Activated T-helper 9 cell treated with anti-CD3 and anti-CD28 coated beads, Interleukin-2, amount 50 U/mL, for 16 hours (primary cell): ENCODE measurements at regions not wholly inside any gene's neighbourhood (a gene's known extent, or its start where the extent isn't known, plus 50 kb on each side); places are given as distances from the start of the nearest gene placed in this dataset.

Source experiments
- DNase-seq: peaks from one replicate; pipeline ENCODE4 v3.0.0-alpha.2; 2020; ENCODE audit warnings: low read depth

DNA sequence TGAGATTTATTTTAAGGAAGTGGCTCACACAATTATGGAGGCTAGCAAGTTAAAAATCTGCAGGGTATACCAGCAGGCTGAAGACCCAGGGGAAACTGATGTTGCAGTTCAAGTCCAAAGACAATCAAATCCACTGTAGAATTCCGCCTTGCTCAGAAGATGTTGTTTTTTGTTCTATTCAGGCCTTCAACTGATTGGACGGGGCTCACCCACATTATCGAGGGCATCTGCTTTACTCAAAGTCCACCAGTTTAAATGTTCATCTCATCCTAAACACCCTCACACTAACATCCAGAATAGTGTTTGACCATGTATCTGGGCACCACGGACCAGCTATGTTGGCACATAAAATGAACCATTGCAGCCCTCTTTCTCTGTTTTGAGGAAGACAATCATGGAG, 211.2 kb upstream of the GPR26 start:
- DNase-seq, result no peak

DNA sequence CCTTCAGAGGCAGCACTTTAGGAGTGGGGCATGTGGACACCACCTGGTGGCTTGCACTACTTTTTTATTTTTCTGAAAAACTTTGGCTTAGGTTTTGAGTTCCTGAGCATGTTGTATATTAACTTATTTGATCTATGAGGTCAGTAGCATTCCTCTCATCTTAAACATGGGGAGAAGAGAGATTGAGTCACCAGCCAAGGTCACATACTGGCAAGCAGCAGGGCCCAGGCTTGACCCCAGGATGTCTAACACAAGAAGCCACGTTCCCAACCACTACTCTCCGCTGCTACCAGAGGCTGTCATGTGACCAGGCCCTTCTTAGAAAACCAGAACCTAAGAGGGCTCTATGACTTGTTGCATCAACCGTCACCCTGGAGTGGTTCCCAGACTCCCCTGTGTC, 210.3 kb upstream of the GPR26 start:
- DNase-seq, result no peak

DNA sequence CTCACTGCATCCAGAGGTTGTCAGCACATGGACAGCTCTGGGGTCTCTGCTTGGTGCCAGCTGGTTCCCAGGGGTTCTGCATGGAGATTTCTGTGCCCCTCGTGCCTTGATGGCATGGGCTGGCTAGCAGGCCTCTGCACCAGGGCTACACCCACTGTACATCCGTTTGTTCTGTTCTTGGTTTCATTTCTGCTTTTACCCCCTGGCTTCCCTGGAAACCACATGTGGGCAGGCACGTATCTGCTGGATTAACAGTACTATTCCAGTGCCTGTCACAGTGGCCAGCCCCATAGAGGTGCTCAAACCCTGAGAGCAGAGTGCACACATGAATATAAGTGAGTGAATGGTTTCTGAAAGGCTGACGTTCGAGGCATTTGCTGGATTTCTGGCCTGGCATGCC, 207.2 kb upstream of the GPR26 start:
- no peak for DNase-seq

DNA sequence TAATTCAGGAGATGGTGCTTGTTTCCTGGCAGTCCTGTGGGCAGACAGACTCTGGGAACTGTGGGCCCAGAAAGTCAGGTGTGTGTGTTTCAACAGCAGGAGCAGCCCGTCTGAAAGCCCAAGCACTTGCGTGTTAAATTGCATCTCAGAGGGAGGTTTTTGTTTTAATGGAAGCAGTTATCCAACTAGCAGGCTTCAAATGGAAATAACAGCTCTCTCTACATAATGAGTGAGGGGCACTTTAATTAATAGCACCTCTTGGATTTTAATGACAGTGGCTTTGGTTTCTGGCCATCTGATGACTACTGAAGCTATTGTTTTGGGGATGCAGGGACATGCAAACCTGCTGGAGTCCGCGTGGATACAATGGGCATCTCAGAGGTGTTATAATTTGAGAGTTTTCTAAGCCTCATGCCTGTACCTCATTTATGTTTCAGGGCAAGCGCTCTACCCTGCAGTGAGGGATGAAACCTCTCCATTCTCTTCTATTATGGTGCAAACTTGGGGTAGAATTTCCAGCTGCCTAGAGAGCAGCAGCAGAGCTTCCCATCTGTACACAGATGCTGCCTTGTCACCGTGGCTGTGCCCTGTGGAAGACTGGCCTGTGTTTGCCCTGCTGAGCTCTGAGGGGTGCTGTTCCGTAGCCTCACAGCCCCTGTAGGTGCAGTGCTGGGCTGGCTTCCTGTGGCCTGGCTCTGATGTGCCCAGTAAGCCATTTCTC, 206.6 kb upstream of the GPR26 start:
- no peak for DNase-seq

DNA sequence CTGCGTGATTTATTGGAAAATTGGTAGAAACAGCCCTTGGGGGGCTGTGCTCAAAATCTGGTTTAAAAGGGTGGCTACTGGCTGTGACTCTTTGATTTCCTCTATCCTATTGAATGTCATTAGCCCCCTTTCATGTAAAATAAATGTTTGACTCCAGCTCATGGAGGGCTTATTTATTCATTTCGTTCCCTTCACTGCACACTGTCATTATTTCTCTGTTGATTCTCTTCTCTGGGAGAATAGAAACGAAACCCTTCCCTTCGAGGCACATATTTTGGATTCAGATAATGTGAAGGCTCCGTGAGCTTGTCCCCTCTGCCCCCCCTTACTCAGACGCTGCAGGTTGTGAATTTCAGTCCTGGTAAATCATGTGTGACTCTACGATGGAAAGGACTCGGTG, 203.9 kb upstream of the GPR26 start:
- no peak for DNase-seq

DNA sequence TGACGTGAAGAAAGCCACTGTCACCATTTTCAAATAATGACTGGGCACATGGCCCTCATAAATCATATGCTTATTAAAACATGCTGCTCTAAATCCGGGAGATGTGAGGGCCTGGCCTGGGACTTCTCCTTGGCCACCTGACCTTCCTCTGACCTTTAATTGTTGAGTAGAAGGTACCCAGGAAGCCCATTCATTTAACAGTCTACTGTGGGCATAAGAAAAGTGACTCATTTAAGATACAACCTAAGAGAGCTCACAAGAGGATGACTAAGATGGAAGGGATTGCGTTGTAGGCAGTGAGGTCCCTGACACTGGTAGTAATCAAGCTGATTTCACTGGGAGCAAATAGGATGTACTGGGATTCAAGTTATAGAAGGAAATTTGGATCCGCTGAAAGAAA, 203.4 kb upstream of the GPR26 start:
- DNase-seq, result no peak

DNA sequence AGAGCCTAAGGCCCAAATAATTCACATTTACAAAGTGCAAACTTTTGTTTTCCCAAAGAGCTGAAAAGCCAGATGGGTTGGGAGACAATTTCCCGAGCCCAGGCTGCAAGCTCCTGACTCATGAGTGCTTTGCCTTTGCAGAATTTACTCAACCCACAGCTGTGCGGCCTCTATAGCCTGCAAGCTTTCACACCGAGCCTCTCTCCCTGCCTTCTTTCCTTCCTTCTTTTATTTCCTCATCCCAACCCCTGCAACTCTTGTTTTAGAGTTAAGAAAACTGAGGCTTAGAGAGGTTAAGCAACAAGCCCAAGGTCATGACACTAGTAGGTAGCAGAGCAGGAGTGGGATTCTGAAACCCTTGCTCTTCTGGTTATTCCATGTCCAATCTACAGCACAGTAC, 203.0 kb upstream of the GPR26 start:
- DNase-seq, result no peak

DNA sequence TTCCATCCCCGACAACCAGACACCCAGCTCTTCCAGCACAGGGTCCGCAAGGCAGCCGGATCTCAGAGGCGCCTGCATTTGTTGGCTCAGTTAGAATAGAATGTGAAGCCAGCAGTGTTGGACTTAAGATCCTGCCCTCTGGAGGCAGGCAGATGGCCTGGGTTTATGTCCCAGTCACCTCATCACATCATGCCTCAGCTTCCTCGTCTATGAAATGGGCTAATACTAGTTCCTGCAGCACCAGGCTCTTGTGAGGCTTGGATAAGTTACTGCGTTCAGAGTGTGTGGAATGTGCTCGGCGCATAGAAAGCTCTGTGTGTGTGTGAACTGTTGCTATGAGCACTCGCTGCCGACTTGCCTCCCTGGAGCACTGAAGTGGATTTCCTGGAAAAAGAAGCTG, 202.5 kb upstream of the GPR26 start:
- no peak for DNase-seq

DNA sequence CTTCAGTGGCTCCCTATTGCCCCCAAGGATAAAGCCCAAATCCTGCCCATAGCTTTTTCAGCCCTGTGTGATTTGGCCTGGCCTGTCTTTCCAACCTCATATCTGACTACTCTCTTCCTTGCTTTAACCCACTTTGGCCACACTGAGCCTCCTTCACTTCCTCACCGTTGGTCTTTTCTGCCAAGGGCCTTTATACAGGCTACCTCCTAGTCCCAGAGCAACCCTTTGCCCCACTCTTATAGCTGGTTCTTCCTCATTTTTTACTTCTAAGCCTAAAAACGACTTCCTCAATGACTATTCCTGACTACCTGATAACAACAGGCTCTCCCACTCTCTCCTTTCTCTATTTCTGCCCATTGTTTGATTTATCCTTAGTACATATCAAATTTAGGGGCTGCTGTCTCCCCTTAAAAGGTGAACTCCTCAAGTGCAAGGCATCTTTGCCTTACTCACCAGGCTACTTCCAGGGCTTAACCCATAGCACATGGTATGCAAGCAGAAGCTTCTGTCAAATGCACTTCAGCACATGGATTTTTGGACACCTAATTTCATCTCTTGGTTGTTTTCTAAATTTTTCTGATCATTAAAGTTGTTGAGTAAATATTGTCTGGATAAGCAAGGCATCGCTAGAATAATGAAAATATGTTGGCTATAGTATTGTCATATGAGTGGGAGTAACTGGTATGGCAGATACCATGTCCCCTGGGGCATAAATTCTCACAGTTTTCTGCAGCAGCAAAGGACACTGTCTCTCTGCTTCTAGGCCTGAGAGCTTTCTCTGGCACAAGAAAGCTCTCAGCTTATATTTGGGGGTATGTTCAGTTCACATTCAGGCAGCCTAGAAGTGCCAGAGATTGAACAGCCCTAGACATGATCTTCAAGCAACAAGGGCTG, 201.5 kb upstream of the GPR26 start:
- no peak for DNase-seq

DNA sequence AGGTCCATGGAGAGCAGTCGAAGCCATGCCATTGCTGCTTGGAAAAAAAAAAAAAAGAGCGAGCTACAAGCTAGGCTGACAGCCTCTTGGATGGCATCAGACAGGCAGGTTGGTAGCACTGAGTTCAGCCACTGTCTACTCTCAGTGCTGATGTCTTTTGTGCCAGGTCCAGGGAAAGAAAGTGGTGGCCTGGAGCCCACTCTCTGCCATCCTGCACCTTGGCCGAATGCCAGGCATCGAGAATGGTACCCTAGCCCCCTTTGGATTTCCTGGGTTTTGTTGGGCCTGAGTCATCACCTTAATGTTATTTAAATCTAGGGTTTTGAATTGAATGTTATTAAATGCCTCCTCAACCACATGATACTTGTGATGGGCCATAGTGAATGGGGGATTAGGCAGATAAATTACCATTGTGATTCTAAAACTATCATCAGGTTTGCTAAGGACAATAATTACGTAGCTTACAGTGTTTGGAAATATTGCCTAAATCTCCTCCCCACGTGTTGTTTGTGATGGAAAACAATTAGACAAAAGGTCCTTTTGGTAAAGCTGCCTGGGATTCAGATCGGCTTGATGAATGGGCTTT, 195.7 kb upstream of the GPR26 start:
- DNase-seq, result no peak

DNA sequence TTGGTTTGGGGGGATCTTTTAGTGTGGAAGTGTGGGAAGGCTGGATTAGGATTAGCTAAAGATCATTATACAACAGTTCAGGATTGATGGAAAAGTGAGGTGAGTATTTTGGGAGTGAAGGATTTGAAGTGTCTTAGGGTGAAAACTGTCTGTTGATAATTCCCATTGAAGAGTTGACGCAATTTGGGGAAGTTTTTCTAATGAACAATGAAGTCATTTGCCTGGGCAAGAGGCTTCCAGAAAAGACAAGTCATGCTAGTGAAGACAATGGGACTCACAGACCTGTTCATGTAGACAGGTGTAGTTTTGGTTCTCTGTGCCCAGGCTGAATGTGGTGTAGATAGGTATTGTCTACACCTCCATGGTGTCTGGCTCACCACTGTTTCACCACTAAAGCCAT, 194.3 kb upstream of the GPR26 start:
- DNase-seq, result no peak

DNA sequence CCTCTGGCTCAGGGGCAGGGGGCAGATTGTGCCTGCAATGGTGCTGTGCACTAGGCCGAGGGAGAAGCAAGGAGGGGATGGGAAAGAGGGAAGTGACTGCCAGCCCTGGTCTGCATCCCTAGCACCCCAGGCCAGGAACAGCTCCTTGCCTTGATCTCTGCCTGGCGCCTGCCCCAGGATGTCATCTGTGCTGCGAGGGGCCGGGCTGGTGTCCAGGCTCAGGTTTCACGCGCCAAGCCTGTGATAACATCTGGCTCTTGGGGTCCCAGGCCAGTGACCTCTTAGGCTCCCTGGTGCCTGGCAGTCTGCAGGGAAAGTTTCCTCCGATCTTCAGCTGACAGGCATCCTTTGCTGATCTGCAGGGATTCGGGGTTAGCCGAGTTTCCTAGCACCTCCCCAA, 193.5 kb upstream of the GPR26 start:
- no peak for DNase-seq

DNA sequence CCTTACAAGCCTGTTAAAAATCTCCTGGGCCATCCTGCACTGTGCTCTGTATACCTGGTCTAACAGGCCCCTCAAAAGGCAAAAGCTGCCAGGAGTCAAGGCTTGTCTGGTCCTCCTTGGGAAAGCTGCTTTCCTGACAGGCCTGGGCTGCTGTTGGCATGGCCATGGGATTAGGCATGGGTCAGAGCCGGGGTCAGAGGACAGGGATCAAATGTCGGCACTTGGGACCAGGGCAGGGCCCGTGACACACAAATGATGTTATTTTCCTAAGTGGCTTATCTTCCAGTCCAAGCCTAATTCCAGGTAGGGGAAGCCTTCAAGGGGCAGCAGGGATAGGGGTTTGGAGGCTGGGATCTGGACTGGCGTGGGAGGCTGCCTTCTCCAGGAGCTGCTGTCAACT, 191.5 kb upstream of the GPR26 start:
- no peak for DNase-seq

DNA sequence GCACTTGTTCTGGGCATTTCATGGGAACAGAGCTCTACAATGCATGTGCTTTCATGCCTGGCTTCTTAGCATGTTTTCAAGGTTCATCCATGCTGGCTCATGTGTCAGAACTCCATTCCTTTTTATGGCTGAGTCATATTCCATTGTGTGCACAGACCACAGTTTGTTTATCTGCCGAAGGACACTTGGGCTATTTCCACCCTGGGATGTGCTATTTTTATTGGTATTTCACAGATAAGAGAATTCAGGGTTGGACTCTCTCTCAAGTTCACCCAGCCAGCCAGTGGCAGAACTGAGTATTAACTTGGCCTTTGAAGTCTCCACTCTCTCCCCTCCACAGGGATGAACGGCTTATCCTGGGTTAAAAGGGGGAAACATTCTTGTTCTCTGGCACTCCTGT, 190.7 kb upstream of the GPR26 start:
- no peak for DNase-seq

DNA sequence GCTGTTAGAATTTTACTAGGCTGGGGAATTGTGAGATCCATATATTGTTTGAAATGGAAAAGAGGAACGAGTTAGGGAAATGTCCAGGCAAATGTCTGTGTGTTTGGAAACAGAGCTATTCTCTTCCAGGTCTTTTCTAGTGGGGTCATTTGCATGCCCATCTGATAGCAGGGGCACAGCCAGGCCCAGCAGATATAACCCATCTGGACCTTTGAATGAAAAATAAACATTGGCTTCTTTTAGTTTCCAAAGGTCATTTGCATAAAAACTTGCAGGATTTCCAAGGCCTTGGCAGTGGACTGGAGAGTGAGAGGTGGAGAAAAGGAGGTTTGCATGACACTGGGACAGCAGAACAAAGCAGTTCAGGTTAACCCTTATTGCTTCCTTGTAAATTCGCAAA, 188.0 kb upstream of the GPR26 start:
- DNase-seq, result no peak

DNA sequence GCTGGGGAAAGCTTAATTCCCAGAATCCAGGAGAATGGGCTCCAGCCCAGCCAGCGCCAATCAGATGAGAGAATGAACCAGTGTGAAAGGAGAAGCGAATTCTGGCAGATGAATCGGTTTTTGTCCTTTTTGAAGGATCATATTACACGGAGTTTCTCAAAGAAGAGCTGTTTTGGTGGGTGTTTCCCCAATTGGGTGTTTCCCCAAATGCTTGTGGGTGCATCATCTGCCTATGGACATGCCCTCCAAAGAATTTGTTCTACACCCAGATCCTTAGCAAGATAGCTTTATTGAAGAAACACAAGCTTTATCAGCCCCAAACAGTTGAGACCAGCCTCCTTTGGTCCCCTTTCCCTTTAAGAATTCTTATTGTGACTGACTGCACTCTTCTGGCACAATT, 186.5 kb upstream of the GPR26 start:
- no peak for DNase-seq

DNA sequence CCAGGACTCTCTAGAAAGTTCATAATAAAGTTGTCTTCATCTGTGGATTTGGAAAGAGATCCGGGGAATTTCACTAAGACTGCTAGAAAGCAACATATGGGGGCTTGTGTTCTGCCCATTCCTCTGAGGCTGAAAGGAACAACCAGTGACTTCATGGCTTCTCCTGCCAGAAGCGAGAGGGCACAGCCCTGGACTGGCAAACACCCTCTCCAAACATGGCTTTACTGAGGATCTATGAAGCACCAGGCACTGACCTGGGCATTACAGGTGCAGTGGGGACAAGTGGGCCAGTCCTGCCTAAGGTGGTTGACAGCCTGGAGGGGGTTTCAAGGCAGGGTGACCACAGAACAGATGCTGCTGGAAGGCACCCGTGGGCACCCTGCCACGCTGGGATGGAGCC, 185.8 kb upstream of the GPR26 start:
- no peak for DNase-seq

DNA sequence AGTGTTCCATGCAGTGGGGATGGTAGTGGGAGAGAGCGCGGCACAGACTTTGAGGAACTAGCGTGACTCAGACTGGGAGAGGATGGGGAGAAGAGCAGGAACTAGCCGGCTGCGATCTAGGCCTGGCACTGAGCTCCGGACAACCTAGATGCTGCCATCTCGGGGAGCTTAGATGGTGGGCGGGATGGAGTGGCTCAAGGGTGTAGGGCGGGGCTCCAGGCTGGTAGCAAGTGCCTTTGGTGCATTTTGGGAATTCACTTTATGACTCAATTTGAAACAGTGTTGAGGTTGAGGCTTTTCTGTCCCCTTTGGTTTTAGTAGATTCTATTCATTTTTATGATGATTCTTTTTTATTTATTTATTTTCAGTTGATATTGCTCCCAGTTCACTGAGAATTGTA, 185.3 kb upstream of the GPR26 start:
- no peak for DNase-seq

DNA sequence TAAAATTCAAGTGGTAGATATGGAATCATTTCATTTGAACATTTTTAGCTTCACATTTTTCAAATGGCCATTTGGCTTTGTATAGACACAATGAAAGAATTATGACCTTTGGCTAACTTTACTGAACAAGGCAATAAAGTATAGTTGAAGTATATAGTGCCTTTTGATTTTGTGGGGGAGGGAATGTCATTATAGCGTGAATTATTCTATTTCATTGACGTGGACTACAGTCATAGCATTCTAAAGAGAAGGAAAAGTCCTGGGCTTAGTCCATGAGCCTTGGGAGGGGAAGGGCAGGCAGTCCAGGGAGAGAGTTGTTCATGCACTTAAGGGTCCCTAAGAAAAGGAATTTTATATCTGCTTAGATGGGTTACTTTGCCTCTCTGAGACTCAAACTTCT, 181.4 kb upstream of the GPR26 start:
- DNase-seq, result no peak

DNA sequence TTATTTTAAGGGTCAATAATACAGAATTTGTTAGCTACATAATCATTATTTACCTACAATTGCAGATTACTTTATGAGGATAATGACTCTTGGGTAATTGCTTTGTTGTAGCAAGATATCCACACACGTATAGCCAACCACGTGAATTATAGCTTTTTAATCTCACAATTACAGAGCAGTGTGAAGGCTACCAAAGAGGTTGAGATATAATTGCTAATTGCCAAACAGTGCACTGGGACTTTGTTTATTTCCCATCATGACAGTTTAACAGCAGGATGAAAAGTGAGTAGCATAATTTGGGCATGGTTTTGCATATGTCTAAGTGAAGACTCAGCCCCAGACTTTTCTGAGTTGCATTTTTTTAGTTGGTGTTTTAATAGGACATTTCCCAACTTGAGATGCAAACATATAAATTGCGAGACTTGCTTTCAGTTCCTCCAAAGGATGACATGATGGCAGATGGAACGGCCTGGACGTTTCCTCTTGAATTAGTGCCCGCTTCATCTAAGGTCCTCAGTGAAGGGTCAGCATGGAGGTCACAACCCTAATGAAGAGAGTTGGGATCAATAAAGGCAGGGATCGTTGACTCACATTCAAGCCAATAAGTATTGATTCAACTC, 180.7 kb upstream of the GPR26 start:
- DNase-seq, result no peak

DNA sequence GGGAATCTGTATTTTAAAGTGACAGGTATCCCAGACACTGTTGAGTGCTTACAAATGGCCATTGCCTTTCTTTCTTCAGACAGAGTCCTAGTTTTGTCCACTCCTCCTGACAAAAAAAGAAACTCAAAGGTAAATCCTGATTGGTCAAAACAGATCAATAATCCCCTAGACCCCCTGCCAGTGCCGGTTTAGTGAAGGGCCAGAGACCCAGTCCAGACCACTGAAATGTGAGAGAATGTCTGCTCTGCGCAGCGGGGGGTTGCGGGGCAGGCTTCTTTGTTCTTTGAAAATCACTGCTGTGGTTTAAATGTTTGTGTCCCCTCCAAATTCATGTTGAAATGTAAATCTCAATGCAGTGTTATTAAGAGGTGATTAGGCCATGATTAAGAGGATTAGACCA, 177.7 kb upstream of the GPR26 start:
- no peak for DNase-seq

DNA sequence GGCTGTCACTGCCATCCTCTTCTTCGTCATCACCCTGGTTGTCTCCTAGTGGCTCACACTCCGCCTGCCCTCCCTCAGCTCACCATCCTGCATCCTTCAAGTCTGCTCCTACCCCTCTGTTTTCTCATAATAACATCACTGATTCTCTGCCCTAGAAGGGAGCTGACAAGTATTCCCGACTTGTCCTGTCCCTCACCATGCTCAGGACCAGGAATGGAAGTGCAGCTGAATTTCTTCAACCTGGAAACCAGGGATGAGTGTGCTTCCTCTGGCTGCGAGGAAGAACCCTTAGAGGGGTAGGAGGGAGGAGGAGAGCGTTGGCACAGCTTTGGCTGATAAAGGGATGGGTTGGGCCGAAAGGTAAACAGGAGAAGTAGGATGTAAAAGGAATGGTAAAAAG, 174.8 kb upstream of the GPR26 start:
- no peak for DNase-seq

DNA sequence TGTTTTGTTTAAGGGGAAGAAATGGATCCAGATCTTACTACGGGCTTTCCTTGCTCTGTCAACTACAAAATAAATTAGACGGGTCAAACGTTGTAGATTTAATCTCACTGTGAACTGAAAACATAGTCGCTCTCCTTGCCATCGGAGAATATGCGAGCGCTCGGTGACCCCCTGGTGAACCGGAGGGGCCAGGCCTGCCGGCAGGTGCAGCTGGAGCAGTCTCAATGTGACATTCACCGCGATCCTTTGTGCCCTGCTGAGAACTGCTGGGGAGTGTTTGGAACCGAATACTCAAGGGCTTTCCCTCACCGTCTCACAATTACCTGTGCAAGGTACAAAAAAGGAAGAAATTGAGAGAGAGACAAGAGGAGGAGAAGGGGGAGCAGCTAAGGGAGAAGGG, 174.1 kb upstream of the GPR26 start:
- DNase-seq, result no peak
